Endothelial cell (in vitro differentiated cells): ENCODE measurements at regions not wholly inside any gene's neighbourhood (a gene's known extent, or its start where the extent isn't known, plus 50 kb on each side); places are given as distances from the start of the nearest gene placed in this dataset.
"Not testable (repeated sequence)": the region's sequence is repeated elsewhere in the genome, so short reads cannot be mapped to it uniquely, and the experiment has no call there.

ENCODE experiments used
- DNase-seq: peaks from one replicate; pipeline ENCODE4 v3.0.0; 2021; ENCODE audit warnings: low spot score
- H3K27ac Mint-ChIP-seq: one replicate; pipeline ENCODE4 v1.8.0; 2021; ENCODE audit warnings: mixed read lengths, inconsistent platforms; ENCODE audit not compliant: unreplicated experiment
- H3K27me3 Mint-ChIP-seq: one replicate; pipeline ENCODE4 v1.8.0; 2021; ENCODE audit warnings: mild to moderate bottlenecking, moderate library complexity, mixed read lengths, inconsistent platforms; ENCODE audit not compliant: unreplicated experiment
- H3K36me3 Mint-ChIP-seq: one replicate; pipeline ENCODE4 v1.8.0; 2021; ENCODE audit warnings: mild to moderate bottlenecking, low read depth, mixed read lengths, inconsistent platforms; ENCODE audit not compliant: unreplicated experiment
- H3K4me1 Mint-ChIP-seq: one replicate; pipeline ENCODE4 v1.8.0; 2021; ENCODE audit warnings: mild to moderate bottlenecking, mixed read lengths, inconsistent platforms; ENCODE audit not compliant: unreplicated experiment
- H3K4me3 Mint-ChIP-seq: one replicate; pipeline ENCODE4 v1.8.0; 2021; ENCODE audit warnings: mild to moderate bottlenecking, mixed read lengths, inconsistent platforms; ENCODE audit not compliant: unreplicated experiment
- H3K9me3 Mint-ChIP-seq: one replicate; pipeline ENCODE4 v1.8.0; 2021; ENCODE audit warnings: mixed read lengths, inconsistent platforms; ENCODE audit not compliant: unreplicated experiment
- CTCF ChIP-seq: fragments of 200-600 bp; sonication (generic); IDR thresholded peaks from one replicate; pipeline ENCODE4 v1.5.0; 2021; ENCODE audit warnings: antibody characterized with exemption; ENCODE audit not compliant: unreplicated experiment

GRCh38 chr17:21482189-21482865 is 106.2 kb downstream of the KCNJ12 start:
- H3K27me3 Mint-ChIP-seq, result peaks cover 7% of the 10 kb centered on the region
- H3K36me3 Mint-ChIP-seq, result no peaks in the 10 kb centered on the region
- H3K4me1 Mint-ChIP-seq, result peaks cover 8% of the 10 kb centered on the region
- TF ChIP-seq CTCF, result no peak
- H3K9me3 Mint-ChIP-seq, result no peaks in the 10 kb centered on the region
- no peak overlapping the region for H3K4me3 Mint-ChIP-seq
- no peak overlapping the region for H3K27ac Mint-ChIP-seq
- DNase-seq, result no peak

DNA sequence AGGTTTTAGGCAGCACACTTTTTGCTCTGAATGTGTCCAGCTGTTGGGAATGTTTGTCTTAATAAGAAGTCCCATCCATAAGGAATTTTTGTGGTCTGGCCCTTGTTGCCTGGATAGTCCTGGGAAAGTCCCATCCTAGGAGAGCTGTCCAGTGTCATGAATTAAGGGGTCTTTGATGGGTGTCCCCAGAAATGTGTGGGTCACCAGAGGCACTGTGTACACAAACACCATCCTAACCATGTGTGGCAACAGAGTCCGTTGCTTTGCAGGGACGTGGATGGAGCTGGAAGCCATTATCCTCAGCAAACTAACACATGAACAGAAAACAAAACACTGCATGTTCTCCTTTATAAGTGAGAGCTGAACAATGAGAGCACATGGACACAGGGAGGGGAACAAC is 111.9 kb downstream of the KCNJ12 start:
- not testable (repeated sequence) for H3K4me1 Mint-ChIP-seq, H3K4me3 Mint-ChIP-seq, H3K27me3 Mint-ChIP-seq, DNase-seq, H3K36me3 Mint-ChIP-seq, H3K27ac Mint-ChIP-seq, H3K9me3 Mint-ChIP-seq

- Mint-ChIP-seq H3K9me3 (no peaks in the 10 kb centered on the region), H3K36me3 (no peaks in the 10 kb centered on the region), H3K27ac (no peak overlapping the region), H3K4me1 (no peaks in the 10 kb centered on the region), H3K27me3 (peaks cover 2% of the 10 kb centered on the region), H3K4me3 (no peak overlapping the region)
- TF ChIP-seq CTCF, result no peak
- DNase-seq, result no peak
Observed at GRCh38 chr17:21493993-21494392, 117.8 kb downstream of the KCNJ12 start.

GRCh38 chr17:21495281-21495680 is 119.1 kb downstream of the KCNJ12 start:
- DNase-seq, result no peak
- peaks cover 2% of the 10 kb centered on the region for H3K27me3 Mint-ChIP-seq
- H3K36me3 Mint-ChIP-seq, result no peaks in the 10 kb centered on the region
- H3K27ac Mint-ChIP-seq, result no peak overlapping the region
- no peak for TF ChIP-seq CTCF
- H3K9me3 Mint-ChIP-seq, result no peaks in the 10 kb centered on the region
- no peaks in the 10 kb centered on the region for H3K4me1 Mint-ChIP-seq
- H3K4me3 Mint-ChIP-seq, result no peak overlapping the region

DNA sequence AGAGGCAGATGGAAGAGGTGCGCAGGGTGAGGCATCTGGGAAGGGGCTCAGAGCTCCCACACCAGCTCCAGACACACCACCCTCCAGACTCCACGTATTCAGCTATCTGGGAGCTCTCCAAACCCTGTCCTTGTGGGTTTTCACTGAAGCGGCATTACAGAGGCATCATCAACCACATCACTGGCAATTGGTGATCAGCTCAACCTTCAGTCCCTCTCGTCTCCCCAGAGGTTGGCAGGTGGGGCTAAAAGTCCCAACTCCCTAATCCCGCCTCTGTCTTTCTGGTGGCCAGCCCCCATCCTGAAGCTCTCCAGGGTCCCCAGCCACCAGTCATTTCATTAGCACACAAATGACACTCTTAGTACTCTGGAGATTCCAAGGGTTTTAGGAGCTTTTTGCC is 123.9 kb downstream of the KCNJ12 start:
- DNase-seq, result no peak
- Mint-ChIP-seq H3K27ac (no peak overlapping the region), H3K4me3 (no peak overlapping the region), H3K36me3 (no peaks in the 10 kb centered on the region), H3K9me3 (no peaks in the 10 kb centered on the region), H3K27me3 (peaks cover 2% of the 10 kb centered on the region), H3K4me1 (no peaks in the 10 kb centered on the region)
- no peak for TF ChIP-seq CTCF

GRCh38 chr17:21501927-21502700 is 126.0 kb downstream of the KCNJ12 start:
- H3K27me3 Mint-ChIP-seq, H3K9me3 Mint-ChIP-seq, H3K27ac Mint-ChIP-seq, H3K4me3 Mint-ChIP-seq, H3K4me1 Mint-ChIP-seq, H3K36me3 Mint-ChIP-seq, DNase-seq: not testable (repeated sequence)
